Endothelial cell (in vitro differentiated cells): ENCODE measurements at regions not wholly inside any gene's neighbourhood (a gene's known extent, or its start where the extent isn't known, plus 50 kb on each side); places are given as distances from the start of the nearest gene placed in this dataset.
A peak's percentile ranks its signal among the peaks of the same experiment; 100 is the strongest.

ENCODE experiments used
- DNase-seq: peaks from one replicate; pipeline ENCODE4 v3.0.0; 2021; ENCODE audit warnings: low spot score
- H3K27ac Mint-ChIP-seq: one replicate; pipeline ENCODE4 v1.8.0; 2021; ENCODE audit warnings: mixed read lengths, inconsistent platforms; ENCODE audit not compliant: unreplicated experiment
- H3K27me3 Mint-ChIP-seq: one replicate; pipeline ENCODE4 v1.8.0; 2021; ENCODE audit warnings: mild to moderate bottlenecking, moderate library complexity, mixed read lengths, inconsistent platforms; ENCODE audit not compliant: unreplicated experiment
- H3K36me3 Mint-ChIP-seq: one replicate; pipeline ENCODE4 v1.8.0; 2021; ENCODE audit warnings: mild to moderate bottlenecking, low read depth, mixed read lengths, inconsistent platforms; ENCODE audit not compliant: unreplicated experiment
- H3K4me1 Mint-ChIP-seq: one replicate; pipeline ENCODE4 v1.8.0; 2021; ENCODE audit warnings: mild to moderate bottlenecking, mixed read lengths, inconsistent platforms; ENCODE audit not compliant: unreplicated experiment
- H3K4me3 Mint-ChIP-seq: one replicate; pipeline ENCODE4 v1.8.0; 2021; ENCODE audit warnings: mild to moderate bottlenecking, mixed read lengths, inconsistent platforms; ENCODE audit not compliant: unreplicated experiment
- H3K9me3 Mint-ChIP-seq: one replicate; pipeline ENCODE4 v1.8.0; 2021; ENCODE audit warnings: mixed read lengths, inconsistent platforms; ENCODE audit not compliant: unreplicated experiment
- CTCF ChIP-seq: fragments of 200-600 bp; sonication (generic); IDR thresholded peaks from one replicate; pipeline ENCODE4 v1.5.0; 2021; ENCODE audit warnings: antibody characterized with exemption; ENCODE audit not compliant: unreplicated experiment

GRCh38 chr20:12207875-12208274, 290.2 kb downstream of the BTBD3 start:
- no peaks in the 10 kb centered on the region for H3K36me3 Mint-ChIP-seq
- peaks cover 14% of the 10 kb centered on the region for H3K4me1 Mint-ChIP-seq
- H3K9me3 Mint-ChIP-seq = no peaks in the 10 kb centered on the region
- peak; percentile 54 for DNase-seq
- no peak overlapping the region for H3K27ac Mint-ChIP-seq
- TF ChIP-seq CTCF = peak; percentile 79
- H3K27me3 Mint-ChIP-seq = peaks cover 2% of the 10 kb centered on the region
- H3K4me3 Mint-ChIP-seq = no peak overlapping the region

- Mint-ChIP-seq H3K27me3 (peaks cover 2% of the 10 kb centered on the region), H3K4me1 (peaks cover 14% of the 10 kb centered on the region), H3K9me3 (no peaks in the 10 kb centered on the region), H3K4me3 (no peak overlapping the region), H3K27ac (no peak overlapping the region), H3K36me3 (no peaks in the 10 kb centered on the region)
- no peak for TF ChIP-seq CTCF
- no peak for DNase-seq
Measured at GRCh38 chr20:12210591-12210990, 292.9 kb downstream of the BTBD3 start.

- Mint-ChIP-seq H3K4me1 (peaks cover 14% of the 10 kb centered on the region), H3K4me3 (no peak overlapping the region), H3K27me3 (no peaks in the 10 kb centered on the region), H3K36me3 (no peaks in the 10 kb centered on the region), H3K9me3 (no peaks in the 10 kb centered on the region), H3K27ac (no peak overlapping the region)
- DNase-seq = peak; percentile 10
- TF ChIP-seq CTCF = no peak
Measured at GRCh38 chr20:12211361-12211760, 293.7 kb downstream of the BTBD3 start.

GRCh38 chr20:12217382-12217781, 299.7 kb downstream of the BTBD3 start:
- Mint-ChIP-seq H3K4me3 (no peak overlapping the region), H3K27me3 (no peaks in the 10 kb centered on the region), H3K36me3 (no peaks in the 10 kb centered on the region), H3K9me3 (no peaks in the 10 kb centered on the region), H3K4me1 (peaks cover 15% of the 10 kb centered on the region), H3K27ac (no peak overlapping the region)
- DNase-seq = no peak
- no peak for TF ChIP-seq CTCF

GRCh38 chr20:12219798-12220197, 302.1 kb downstream of the BTBD3 start:
- Mint-ChIP-seq H3K9me3 (no peaks in the 10 kb centered on the region), H3K27me3 (no peaks in the 10 kb centered on the region), H3K27ac (no peak overlapping the region), H3K36me3 (no peaks in the 10 kb centered on the region), H3K4me1 (peaks cover 13% of the 10 kb centered on the region), H3K4me3 (no peak overlapping the region)
- no peak for DNase-seq
- no peak for TF ChIP-seq CTCF
